ENCODE measurements at regions not wholly inside any gene's neighbourhood (a gene's known extent, or its start where the extent isn't known, plus 50 kb on each side); places are given as distances from the start of the nearest gene placed in this dataset.

DNA sequence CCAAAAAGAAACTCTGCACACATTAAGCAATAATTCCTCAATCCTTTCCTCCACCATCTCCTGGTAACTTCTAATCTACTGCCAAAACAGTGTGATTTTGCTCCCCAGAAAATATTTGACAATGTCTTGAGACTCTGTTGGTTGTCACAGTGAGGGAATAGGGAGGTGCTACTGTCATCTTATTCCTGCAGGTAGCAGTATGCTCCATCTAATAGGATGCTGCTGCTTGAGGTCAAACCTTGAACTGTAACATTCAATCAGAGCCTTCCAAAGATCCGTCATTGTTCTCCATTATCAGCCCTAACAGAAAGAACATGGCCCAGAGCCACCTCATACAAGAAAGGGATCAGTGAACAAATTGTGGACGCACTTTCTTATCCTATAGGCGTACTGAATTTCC is 514.7 kb upstream of the GRIN3A start:
- TF ChIP-seq, protein P1, sequence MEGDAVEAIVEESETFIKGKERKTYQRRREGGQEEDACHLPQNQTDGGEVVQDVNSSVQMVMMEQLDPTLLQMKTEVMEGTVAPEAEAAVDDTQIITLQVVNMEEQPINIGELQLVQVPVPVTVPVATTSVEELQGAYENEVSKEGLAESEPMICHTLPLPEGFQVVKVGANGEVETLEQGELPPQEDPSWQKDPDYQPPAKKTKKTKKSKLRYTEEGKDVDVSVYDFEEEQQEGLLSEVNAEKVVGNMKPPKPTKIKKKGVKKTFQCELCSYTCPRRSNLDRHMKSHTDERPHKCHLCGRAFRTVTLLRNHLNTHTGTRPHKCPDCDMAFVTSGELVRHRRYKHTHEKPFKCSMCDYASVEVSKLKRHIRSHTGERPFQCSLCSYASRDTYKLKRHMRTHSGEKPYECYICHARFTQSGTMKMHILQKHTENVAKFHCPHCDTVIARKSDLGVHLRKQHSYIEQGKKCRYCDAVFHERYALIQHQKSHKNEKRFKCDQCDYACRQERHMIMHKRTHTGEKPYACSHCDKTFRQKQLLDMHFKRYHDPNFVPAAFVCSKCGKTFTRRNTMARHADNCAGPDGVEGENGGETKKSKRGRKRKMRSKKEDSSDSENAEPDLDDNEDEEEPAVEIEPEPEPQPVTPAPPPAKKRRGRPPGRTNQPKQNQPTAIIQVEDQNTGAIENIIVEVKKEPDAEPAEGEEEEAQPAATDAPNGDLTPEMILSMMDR (IDR thresholded peaks at IDR 0.05) = no peak
- TF ChIP-seq POLR2A (IDR thresholded peaks at IDR 0.05) (no peak), POLR2AphosphoS5 (IDR thresholded peaks at IDR 0.05) (no peak)

Measured in transverse colon (tissue), 4 donors.